ENCODE measurements at regions not wholly inside any gene's neighbourhood (a gene's known extent, or its start where the extent isn't known, plus 50 kb on each side); places are given as distances from the start of the nearest gene placed in this dataset.
"Not testable (repeated sequence)": the region's sequence is repeated elsewhere in the genome, so short reads cannot be mapped to it uniquely, and the experiment has no call there.

- no peak for FAIRE-seq
Observed at GRCh38 chr12:34397591-34398365, 375.5 kb downstream of the ALG10 start.

GRCh38 chr12:34398366-34398705 is 376.0 kb downstream of the ALG10 start:
- FAIRE-seq: no peak

GRCh38 chr12:34398706-34399630 is 376.7 kb downstream of the ALG10 start:
- no peak for FAIRE-seq

- no peak for FAIRE-seq
Observed at GRCh38 chr12:34399631-34400410, 377.5 kb downstream of the ALG10 start.

GRCh38 chr12:34400411-34400881 is 378.1 kb downstream of the ALG10 start:
- no peak for FAIRE-seq

GRCh38 chr12:34400986-34401658 is 378.8 kb downstream of the ALG10 start:
- FAIRE-seq: no peak

- FAIRE-seq: no peak
Observed at GRCh38 chr12:34401659-34402227, 379.4 kb downstream of the ALG10 start.

- no peak for FAIRE-seq
Observed at GRCh38 chr12:34402228-34402898, 380.1 kb downstream of the ALG10 start.

- FAIRE-seq: no peak
Observed at GRCh38 chr12:34402899-34403705, 380.8 kb downstream of the ALG10 start.

GRCh38 chr12:34403706-34404376 is 381.5 kb downstream of the ALG10 start:
- no peak for FAIRE-seq

GRCh38 chr12:34404377-34405285 is 382.3 kb downstream of the ALG10 start:
- FAIRE-seq: no peak

GRCh38 chr12:34405286-34406227 is 383.3 kb downstream of the ALG10 start:
- no peak for FAIRE-seq

GRCh38 chr12:34406228-34406995 is 384.1 kb downstream of the ALG10 start:
- no peak for FAIRE-seq

GRCh38 chr12:34406996-34407300 is 384.7 kb downstream of the ALG10 start:
- no peak for FAIRE-seq

- FAIRE-seq: no peak
Observed at GRCh38 chr12:34407813-34408212, 385.5 kb downstream of the ALG10 start.

GRCh38 chr12:34431509-34431908 is 409.2 kb downstream of the ALG10 start:
- FAIRE-seq: not testable (repeated sequence)
